ENCODE measurements at regions not wholly inside any gene's neighbourhood (a gene's known extent, or its start where the extent isn't known, plus 50 kb on each side); places are given as distances from the start of the nearest gene placed in this dataset.
"Not testable (repeated sequence)": the region's sequence is repeated elsewhere in the genome, so short reads cannot be mapped to it uniquely, and the experiment has no call there.

DNA sequence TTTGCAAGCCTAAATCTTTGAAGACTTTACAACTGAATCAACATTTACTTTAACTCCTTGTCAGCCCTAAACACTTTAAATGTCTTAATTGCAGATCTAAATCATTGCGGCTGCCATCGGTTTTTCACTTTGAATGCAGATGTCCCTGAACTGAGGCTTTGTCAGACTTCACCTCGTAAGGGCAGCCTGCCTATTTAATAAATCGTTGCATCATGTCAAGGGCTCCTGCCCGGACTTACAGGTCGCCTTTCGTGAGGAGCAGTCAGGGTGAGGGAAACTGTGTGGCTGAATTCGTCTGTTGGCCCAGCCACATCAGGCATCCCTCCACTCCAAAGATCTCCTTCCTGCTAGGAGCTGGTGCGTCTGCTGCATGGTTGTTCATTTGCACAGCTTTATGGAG, 368.2 kb upstream of the NPVF start:
- H3K27me3 ChIP-seq (ENCODE audit: control insufficient read depth in 1 of 2, insufficient read depth in 2 of 2, low read length in 2 of 2), result no peaks in the 10 kb centered on the region
- H3K9me3 ChIP-seq (ENCODE audit: control insufficient read depth in 1 of 2, low read length in 2 of 2), result no peaks in the 10 kb centered on the region
- H3K4me1 ChIP-seq (ENCODE audit: control insufficient read depth in 1 of 2, insufficient read depth in 2 of 2, low read length in 2 of 2), result no peaks in the 10 kb centered on the region
- H3K36me3 ChIP-seq (ENCODE audit: control insufficient read depth in 1 of 2, insufficient read depth in 2 of 2, low read length in 2 of 2), result no peaks in the 10 kb centered on the region
- H3K27ac ChIP-seq (ENCODE audit: low read depth, low read length), result no peak overlapping the region
- H3K9ac ChIP-seq (ENCODE audit: low read depth in 1 of 2, low read length in 2 of 2), result no peak overlapping the region
- H3K4me3 ChIP-seq (ENCODE audit: low read depth in 1 of 2, low read length in 2 of 2), result no peak overlapping the region

DNA sequence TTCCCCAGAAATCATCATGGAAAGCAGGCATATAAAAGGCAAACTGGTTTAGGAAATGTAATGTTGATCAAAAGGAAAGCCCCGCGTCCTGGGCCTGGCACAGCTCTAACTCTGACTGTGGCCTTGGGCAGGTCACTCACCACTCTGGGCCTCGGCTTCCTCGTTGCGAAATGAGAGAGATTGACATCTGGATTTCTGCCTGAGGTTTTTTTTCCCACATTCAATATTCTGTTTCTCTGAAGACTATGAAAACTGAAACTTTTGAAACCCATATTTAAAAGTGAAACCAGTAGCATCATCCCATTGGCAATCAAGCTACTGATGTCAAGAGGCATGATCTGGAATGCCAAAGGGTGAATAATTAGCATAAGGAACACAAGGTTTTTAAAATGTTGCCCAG, 369.7 kb upstream of the NPVF start:
- no peak overlapping the region for H3K27ac ChIP-seq (ENCODE audit: low read depth, low read length)

DNA sequence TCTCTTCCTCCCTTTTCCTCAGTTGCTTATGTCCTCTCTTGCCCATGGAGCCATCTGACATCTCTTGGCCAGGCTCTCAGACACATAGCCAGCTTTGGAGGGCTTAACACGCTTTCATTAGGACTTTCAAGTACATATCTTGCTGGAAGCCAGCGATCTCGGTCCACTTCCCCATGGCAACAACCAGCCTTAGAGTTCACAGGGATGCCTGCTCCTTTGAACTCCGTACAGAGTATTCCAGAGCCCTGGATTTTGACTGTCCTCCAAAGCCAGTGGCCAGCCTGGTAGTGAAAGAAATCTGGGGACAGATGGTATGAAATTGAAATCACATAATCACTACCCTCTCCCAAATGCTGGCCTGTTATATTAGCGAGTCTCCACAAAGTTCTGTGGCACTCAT, 370.5 kb upstream of the NPVF start:
- Histone ChIP-seq H3K27ac (ENCODE audit: low read depth, low read length) (no peak overlapping the region), H3K4me1 (ENCODE audit: control insufficient read depth in 1 of 2, insufficient read depth in 2 of 2, low read length in 2 of 2) (no peaks in the 10 kb centered on the region), H3K9me3 (ENCODE audit: control insufficient read depth in 1 of 2, low read length in 2 of 2) (no peaks in the 10 kb centered on the region), H3K27me3 (ENCODE audit: control insufficient read depth in 1 of 2, insufficient read depth in 2 of 2, low read length in 2 of 2) (no peaks in the 10 kb centered on the region), H3K36me3 (ENCODE audit: control insufficient read depth in 1 of 2, insufficient read depth in 2 of 2, low read length in 2 of 2) (no peaks in the 10 kb centered on the region), H3K9ac (ENCODE audit: low read depth in 1 of 2, low read length in 2 of 2) (no peak overlapping the region), H3K4me3 (ENCODE audit: low read depth in 1 of 2, low read length in 2 of 2) (no peak overlapping the region)

More for the DNA sequence above, 369.7 kb upstream of the NPVF start:
- Histone ChIP-seq H3K4me1 (ENCODE audit: control insufficient read depth in 1 of 2, insufficient read depth in 2 of 2, low read length in 2 of 2) (no peaks in the 10 kb centered on the region), H3K9me3 (ENCODE audit: control insufficient read depth in 1 of 2, low read length in 2 of 2) (no peaks in the 10 kb centered on the region), H3K27me3 (ENCODE audit: control insufficient read depth in 1 of 2, insufficient read depth in 2 of 2, low read length in 2 of 2) (no peaks in the 10 kb centered on the region), H3K36me3 (ENCODE audit: control insufficient read depth in 1 of 2, insufficient read depth in 2 of 2, low read length in 2 of 2) (no peaks in the 10 kb centered on the region), H3K4me3 (ENCODE audit: low read depth in 1 of 2, low read length in 2 of 2) (no peak overlapping the region), H3K9ac (ENCODE audit: low read depth in 1 of 2, low read length in 2 of 2) (no peak overlapping the region)

DNA sequence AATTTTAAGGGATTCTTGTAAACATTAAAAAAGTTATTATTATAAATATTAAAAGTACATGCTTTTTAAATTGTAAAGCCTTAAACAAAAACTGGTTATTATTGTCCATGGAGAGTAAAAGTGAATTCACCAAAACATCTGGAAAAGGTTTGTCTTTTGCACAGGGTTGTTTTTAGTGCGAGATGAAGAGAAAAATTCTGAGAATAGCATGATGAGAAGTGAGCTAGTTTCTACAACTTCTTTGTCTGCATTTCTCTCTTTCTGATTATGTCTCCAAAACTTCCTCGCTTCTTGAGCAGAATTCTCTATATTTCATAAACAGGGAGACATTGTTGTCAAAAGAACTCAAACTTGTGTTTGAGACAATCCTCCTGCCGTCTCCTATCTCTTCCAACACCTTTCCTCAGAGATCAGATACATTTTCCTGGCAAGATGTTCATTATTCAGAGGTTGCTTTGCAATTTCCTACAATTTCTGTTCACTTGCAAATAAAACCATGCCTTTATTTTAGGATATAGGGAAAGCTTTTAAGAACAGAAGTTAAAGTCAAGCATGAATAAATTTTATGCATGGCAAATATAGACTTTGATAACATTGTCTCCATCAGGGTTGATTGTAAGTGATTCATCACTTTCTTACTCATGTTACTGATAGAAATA, 372.1 kb upstream of the NPVF start:
- H3K9ac ChIP-seq (ENCODE audit: low read depth in 1 of 2, low read length in 2 of 2), result no peak overlapping the region
- H3K27me3 ChIP-seq (ENCODE audit: control insufficient read depth in 1 of 2, insufficient read depth in 2 of 2, low read length in 2 of 2), result no peaks in the 10 kb centered on the region
- H3K27ac ChIP-seq (ENCODE audit: low read depth, low read length), result no peak overlapping the region
- H3K4me3 ChIP-seq (ENCODE audit: low read depth in 1 of 2, low read length in 2 of 2), result no peak overlapping the region
- no peaks in the 10 kb centered on the region for H3K9me3 ChIP-seq (ENCODE audit: control insufficient read depth in 1 of 2, low read length in 2 of 2)
- no peaks in the 10 kb centered on the region for H3K4me1 ChIP-seq (ENCODE audit: control insufficient read depth in 1 of 2, insufficient read depth in 2 of 2, low read length in 2 of 2)
- H3K36me3 ChIP-seq (ENCODE audit: control insufficient read depth in 1 of 2, insufficient read depth in 2 of 2, low read length in 2 of 2), result no peaks in the 10 kb centered on the region

DNA sequence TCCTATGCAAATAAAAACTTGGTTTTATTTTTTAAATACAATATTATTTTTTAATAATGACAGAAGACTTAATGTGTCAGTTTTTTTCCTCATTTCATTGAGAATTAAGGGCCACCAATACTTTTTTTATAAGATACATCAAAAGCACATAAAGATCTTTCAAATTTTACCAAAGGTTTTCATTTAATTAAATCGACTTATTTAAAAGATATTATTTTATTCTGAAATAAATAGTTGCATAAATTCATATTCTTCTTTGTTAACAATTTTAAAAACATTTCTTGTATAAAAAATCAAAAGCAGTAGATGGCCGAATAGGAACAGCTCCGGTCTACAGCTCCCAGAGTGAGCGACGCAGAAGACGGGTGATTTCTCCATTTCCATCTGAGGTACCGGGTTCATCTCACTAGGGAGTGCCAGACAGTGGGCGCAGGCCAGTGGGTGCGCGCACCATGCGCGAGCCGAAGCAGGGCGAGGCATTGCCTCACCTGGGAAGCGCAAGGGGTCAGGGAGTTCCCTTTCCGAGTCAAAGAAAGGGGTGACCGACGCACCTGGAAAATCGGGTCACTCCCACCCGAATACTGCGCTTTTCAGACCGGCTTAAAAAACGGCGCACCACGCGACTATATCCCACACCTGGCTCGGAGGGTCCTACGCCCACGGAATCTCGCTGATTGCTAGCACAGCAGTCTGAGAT, 374.6 kb upstream of the NPVF start:
- not testable (repeated sequence) for H3K9me3 ChIP-seq (ENCODE audit: control insufficient read depth in 1 of 2, low read length in 2 of 2); H3K27ac ChIP-seq (ENCODE audit: low read depth, low read length); H3K27me3 ChIP-seq (ENCODE audit: control insufficient read depth in 1 of 2, insufficient read depth in 2 of 2, low read length in 2 of 2); H3K4me1 ChIP-seq (ENCODE audit: control insufficient read depth in 1 of 2, insufficient read depth in 2 of 2, low read length in 2 of 2); H3K9ac ChIP-seq (ENCODE audit: low read depth in 1 of 2, low read length in 2 of 2); H3K36me3 ChIP-seq (ENCODE audit: control insufficient read depth in 1 of 2, insufficient read depth in 2 of 2, low read length in 2 of 2)
- H3K4me3 ChIP-seq (ENCODE audit: low read depth in 1 of 2, low read length in 2 of 2), result peak overlapping the region in 1 of 2 donors; percentile 15

DNA sequence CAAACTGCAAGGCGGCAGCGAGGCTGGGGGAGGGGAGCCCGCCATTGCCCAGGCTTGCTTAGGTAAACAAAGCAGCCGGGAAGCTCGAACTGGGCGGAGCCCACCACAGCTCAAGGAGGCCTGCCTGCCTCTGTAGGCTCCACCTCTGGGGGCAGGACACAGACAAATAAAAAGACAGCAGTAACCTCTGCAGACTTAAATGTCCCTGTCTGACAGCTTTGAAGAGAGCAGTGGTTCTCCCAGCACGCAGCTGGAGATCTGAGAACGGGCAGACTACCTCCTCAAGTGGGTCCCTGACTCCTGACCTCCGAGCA, 375.1 kb upstream of the NPVF start:
- H3K9ac ChIP-seq (ENCODE audit: low read depth in 1 of 2, low read length in 2 of 2); H3K27me3 ChIP-seq (ENCODE audit: control insufficient read depth in 1 of 2, insufficient read depth in 2 of 2, low read length in 2 of 2); H3K9me3 ChIP-seq (ENCODE audit: control insufficient read depth in 1 of 2, low read length in 2 of 2); H3K27ac ChIP-seq (ENCODE audit: low read depth, low read length); H3K36me3 ChIP-seq (ENCODE audit: control insufficient read depth in 1 of 2, insufficient read depth in 2 of 2, low read length in 2 of 2); H3K4me3 ChIP-seq (ENCODE audit: low read depth in 1 of 2, low read length in 2 of 2); H3K4me1 ChIP-seq (ENCODE audit: control insufficient read depth in 1 of 2, insufficient read depth in 2 of 2, low read length in 2 of 2): not testable (repeated sequence)

DNA sequence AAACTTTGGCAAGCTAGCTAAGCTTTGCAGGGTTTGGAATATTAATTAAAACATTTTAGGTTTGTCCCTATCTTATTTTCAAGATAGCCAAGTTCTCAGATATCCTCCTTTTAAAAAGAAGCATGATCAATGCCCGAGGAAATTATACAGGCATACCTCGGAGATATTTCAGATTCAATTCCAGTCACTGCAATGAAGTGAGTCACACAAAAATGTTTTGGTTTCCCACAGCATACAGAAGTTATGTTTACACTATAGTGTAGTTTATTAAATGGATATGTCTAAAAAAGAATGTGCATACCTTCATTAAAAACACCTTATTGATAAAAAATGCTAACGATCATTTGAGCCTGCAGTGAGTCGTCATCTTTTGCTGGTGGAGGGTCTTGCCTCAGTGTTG, 382.9 kb upstream of the NPVF start:
- Histone ChIP-seq H3K27me3 (ENCODE audit: control insufficient read depth in 1 of 2, insufficient read depth in 2 of 2, low read length in 2 of 2) (no peaks in the 10 kb centered on the region), H3K27ac (ENCODE audit: low read depth, low read length) (no peak overlapping the region), H3K4me3 (ENCODE audit: low read depth in 1 of 2, low read length in 2 of 2) (no peak overlapping the region), H3K36me3 (ENCODE audit: control insufficient read depth in 1 of 2, insufficient read depth in 2 of 2, low read length in 2 of 2) (no peaks in the 10 kb centered on the region), H3K4me1 (ENCODE audit: control insufficient read depth in 1 of 2, insufficient read depth in 2 of 2, low read length in 2 of 2) (no peaks in the 10 kb centered on the region), H3K9ac (ENCODE audit: low read depth in 1 of 2, low read length in 2 of 2) (no peak overlapping the region), H3K9me3 (ENCODE audit: control insufficient read depth in 1 of 2, low read length in 2 of 2) (peaks cover 6 to 7% of the 10 kb centered on the region in 2 donors)

DNA sequence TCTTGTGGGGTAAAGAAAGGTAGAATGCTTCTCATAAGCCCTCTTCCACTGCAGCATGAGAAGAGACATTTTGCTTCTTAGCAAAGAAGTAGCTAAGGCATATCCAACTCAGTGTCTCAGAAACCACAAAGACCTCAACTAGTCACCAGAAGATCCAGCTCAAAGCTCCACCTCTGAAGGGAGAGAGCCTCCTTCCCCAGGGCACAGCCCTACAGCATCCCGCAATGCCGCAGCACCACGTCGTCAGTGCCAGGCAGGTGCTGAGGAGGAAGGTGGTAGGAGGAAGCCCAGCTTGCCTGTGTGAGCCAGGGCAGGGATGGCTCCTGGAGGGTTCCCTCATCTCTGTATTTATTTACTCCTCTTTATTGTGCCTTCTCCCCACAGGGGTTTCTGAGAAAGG, 385.6 kb upstream of the NPVF start:
- Histone ChIP-seq H3K9me3 (ENCODE audit: control insufficient read depth in 1 of 2, low read length in 2 of 2) (peaks cover 6 to 7% of the 10 kb centered on the region in 2 donors), H3K27me3 (ENCODE audit: control insufficient read depth in 1 of 2, insufficient read depth in 2 of 2, low read length in 2 of 2) (no peaks in the 10 kb centered on the region), H3K36me3 (ENCODE audit: control insufficient read depth in 1 of 2, insufficient read depth in 2 of 2, low read length in 2 of 2) (no peaks in the 10 kb centered on the region), H3K4me1 (ENCODE audit: control insufficient read depth in 1 of 2, insufficient read depth in 2 of 2, low read length in 2 of 2) (no peaks in the 10 kb centered on the region), H3K27ac (ENCODE audit: low read depth, low read length) (no peak overlapping the region), H3K9ac (ENCODE audit: low read depth in 1 of 2, low read length in 2 of 2) (no peak overlapping the region), H3K4me3 (ENCODE audit: low read depth in 1 of 2, low read length in 2 of 2) (no peak overlapping the region)

DNA sequence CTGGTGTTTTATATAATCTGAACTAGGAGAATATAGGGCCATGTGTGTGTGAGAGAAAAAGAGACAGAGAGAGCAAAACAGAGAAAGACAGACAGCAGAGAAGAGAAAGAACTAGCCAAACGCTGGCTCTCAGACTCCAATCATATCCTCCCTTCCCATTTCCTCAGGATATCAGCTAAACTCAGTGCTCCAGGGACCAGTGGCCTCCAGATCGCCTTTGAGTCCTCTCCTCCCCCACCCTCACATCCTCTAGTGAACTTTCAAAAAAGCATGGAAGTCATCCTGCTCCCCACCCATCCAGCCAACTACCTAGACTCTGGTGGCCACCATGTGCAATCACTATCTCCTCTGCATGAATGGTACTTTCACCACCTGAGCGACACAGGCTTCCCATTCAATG, 386.1 kb upstream of the NPVF start:
- Histone ChIP-seq H3K9ac (ENCODE audit: low read depth in 1 of 2, low read length in 2 of 2) (no peak overlapping the region), H3K4me3 (ENCODE audit: low read depth in 1 of 2, low read length in 2 of 2) (no peak overlapping the region), H3K4me1 (ENCODE audit: control insufficient read depth in 1 of 2, insufficient read depth in 2 of 2, low read length in 2 of 2) (no peaks in the 10 kb centered on the region), H3K36me3 (ENCODE audit: control insufficient read depth in 1 of 2, insufficient read depth in 2 of 2, low read length in 2 of 2) (no peaks in the 10 kb centered on the region), H3K27me3 (ENCODE audit: control insufficient read depth in 1 of 2, insufficient read depth in 2 of 2, low read length in 2 of 2) (no peaks in the 10 kb centered on the region), H3K9me3 (ENCODE audit: control insufficient read depth in 1 of 2, low read length in 2 of 2) (peaks cover 6 to 7% of the 10 kb centered on the region in 2 donors), H3K27ac (ENCODE audit: low read depth, low read length) (no peak overlapping the region)

DNA sequence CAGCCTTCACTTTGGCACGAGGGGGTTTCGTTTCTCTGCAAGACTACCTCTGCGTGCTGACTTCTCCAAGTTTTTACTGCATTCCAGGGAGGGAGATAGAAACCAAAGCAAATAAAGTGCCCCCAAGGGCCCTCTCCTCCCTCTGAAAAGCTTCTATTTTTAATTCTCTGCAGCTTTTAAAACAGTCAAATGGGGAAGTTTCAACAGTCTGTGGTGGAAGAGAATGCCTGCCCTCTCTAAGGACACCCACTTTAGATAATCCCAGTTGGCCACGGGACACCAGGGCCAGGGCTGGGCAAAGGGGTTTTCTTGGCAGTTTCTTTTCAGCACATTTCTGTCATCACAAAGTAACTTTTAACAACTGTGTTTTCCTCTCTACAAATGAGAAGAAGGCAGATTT, 386.7 kb upstream of the NPVF start:
- no peaks in the 10 kb centered on the region for H3K27me3 ChIP-seq (ENCODE audit: control insufficient read depth in 1 of 2, insufficient read depth in 2 of 2, low read length in 2 of 2)
- H3K9me3 ChIP-seq (ENCODE audit: control insufficient read depth in 1 of 2, low read length in 2 of 2), result peaks cover 6 to 7% of the 10 kb centered on the region in 2 donors
- no peaks in the 10 kb centered on the region for H3K36me3 ChIP-seq (ENCODE audit: control insufficient read depth in 1 of 2, insufficient read depth in 2 of 2, low read length in 2 of 2)
- H3K27ac ChIP-seq (ENCODE audit: low read depth, low read length), result no peak overlapping the region
- no peaks in the 10 kb centered on the region for H3K4me1 ChIP-seq (ENCODE audit: control insufficient read depth in 1 of 2, insufficient read depth in 2 of 2, low read length in 2 of 2)
- no peak overlapping the region for H3K4me3 ChIP-seq (ENCODE audit: low read depth in 1 of 2, low read length in 2 of 2)
- H3K9ac ChIP-seq (ENCODE audit: low read depth in 1 of 2, low read length in 2 of 2), result no peak overlapping the region
